HepG2 (cell line): ENCODE measurements at regions not wholly inside any gene's neighbourhood (a gene's known extent, or its start where the extent isn't known, plus 50 kb on each side); places are given as distances from the start of the nearest gene placed in this dataset.

Experiments
- CBFB ChIP-seq: sonication (generic); formaldehyde crosslinking; IDR thresholded peaks from 2 replicates; pipeline ENCODE4 v1.4.0; 2020; ENCODE audit warnings: missing genetic modification reagents
- KAT7 ChIP-seq: IDR thresholded peaks from 2 replicates; pipeline ENCODE4 v1.6.1; 2018; ENCODE audit warnings: borderline replicate concordance, missing compliant biosample characterization
- KDM1A ChIP-seq: IDR thresholded peaks from 2 replicates; pipeline ENCODE4 v1.6.1; 2016; ENCODE audit warnings: missing compliant biosample characterization
- MLLT10 ChIP-seq: sonication (generic); formaldehyde crosslinking; IDR thresholded peaks from 2 replicates; pipeline ENCODE4 v1.4.0; 2020; ENCODE audit warnings: missing genetic modification reagents
- PHF8 ChIP-seq: sonication (generic); formaldehyde crosslinking; IDR thresholded peaks from 2 replicates; pipeline ENCODE4 v1.5.0; 2020; ENCODE audit warnings: missing genetic modification reagents
- RARA ChIP-seq: IDR thresholded peaks from 2 replicates; pipeline ENCODE4 v1.6.1; 2016; ENCODE audit warnings: missing genetic modification reagents, missing compliant biosample characterization
- YY1 ChIP-seq: IDR thresholded peaks from 2 replicates; pipeline ENCODE4 v1.6.1; 2011; ENCODE audit warnings: low read length, low read depth, moderate library complexity, mild to moderate bottlenecking; ENCODE audit not compliant: insufficient read depth, insufficient replicate concordance
- ZNF253 ChIP-seq: sonication (generic); formaldehyde crosslinking; IDR thresholded peaks from 2 replicates; pipeline ENCODE4 v1.8.0; 2022; ENCODE audit warnings: mild to moderate bottlenecking, missing genetic modification reagents, borderline replicate concordance
- ZNF350 ChIP-seq: sonication (generic); formaldehyde crosslinking; IDR thresholded peaks from 2 replicates; pipeline ENCODE4 v1.4.0; 2020; ENCODE audit warnings: mild to moderate bottlenecking, low read depth, missing genetic modification reagents, borderline replicate concordance
- ZSCAN22 ChIP-seq: sonication (generic); formaldehyde crosslinking; IDR thresholded peaks from 2 replicates; pipeline ENCODE4 v1.4.0; 2020; ENCODE audit warnings: mild to moderate bottlenecking, missing genetic modification reagents
- TF ChIP-seq, protein P1 (sequence below): sonication (generic); formaldehyde crosslinking; IDR thresholded peaks from 2 replicates; pipeline ENCODE4 v1.5.0; 2020; ENCODE audit warnings: mild to moderate bottlenecking, missing genetic modification reagents, moderate library complexity
- TF ChIP-seq, protein P2 (sequence below): sonication (generic); formaldehyde crosslinking; IDR thresholded peaks from 2 replicates; pipeline ENCODE4 v1.4.0; 2020; ENCODE audit warnings: missing genetic modification reagents, borderline replicate concordance
- TF ChIP-seq, protein P3 (sequence below): sonication (generic); formaldehyde crosslinking; IDR thresholded peaks from 2 replicates; pipeline ENCODE4 v1.8.1; 2022; ENCODE audit warnings: mild to moderate bottlenecking, missing genetic modification reagents

DNA sequence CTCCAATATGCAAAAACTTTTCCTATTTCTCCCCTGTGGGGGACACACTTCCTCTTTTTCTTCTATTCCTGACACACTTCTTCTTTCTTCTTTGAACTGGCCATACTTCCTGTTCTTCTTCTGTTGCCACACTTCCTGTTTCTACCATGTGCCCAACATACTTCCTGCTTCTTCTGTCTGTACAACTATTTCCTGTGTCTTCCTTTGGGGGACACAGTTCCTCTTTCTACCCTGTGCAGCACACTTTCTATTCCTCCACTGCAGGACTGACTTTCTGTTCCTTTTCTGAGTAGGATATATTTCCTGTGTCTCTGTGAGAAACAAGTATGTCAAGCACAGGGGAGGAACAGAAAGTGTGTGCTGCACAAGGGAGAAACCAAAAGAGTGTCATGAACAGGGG, 794.7 kb downstream of the CDY2B start:
- TF ChIP-seq ZSCAN22 (CRISPR knock-in tag) (no peak), ZNF253 (CRISPR knock-in tag) (no peak), CBFB (no peak), YY1 (no peak), KAT7 (CRISPR knock-in tag) (no peak), RARA (CRISPR knock-in tag) (no peak), PHF8 (CRISPR knock-in tag) (no peak), ZNF350 (no peak), MLLT10 (CRISPR knock-in tag) (no peak), KDM1A (CRISPR knock-in tag) (no peak)
- TF ChIP-seq, protein P1, sequence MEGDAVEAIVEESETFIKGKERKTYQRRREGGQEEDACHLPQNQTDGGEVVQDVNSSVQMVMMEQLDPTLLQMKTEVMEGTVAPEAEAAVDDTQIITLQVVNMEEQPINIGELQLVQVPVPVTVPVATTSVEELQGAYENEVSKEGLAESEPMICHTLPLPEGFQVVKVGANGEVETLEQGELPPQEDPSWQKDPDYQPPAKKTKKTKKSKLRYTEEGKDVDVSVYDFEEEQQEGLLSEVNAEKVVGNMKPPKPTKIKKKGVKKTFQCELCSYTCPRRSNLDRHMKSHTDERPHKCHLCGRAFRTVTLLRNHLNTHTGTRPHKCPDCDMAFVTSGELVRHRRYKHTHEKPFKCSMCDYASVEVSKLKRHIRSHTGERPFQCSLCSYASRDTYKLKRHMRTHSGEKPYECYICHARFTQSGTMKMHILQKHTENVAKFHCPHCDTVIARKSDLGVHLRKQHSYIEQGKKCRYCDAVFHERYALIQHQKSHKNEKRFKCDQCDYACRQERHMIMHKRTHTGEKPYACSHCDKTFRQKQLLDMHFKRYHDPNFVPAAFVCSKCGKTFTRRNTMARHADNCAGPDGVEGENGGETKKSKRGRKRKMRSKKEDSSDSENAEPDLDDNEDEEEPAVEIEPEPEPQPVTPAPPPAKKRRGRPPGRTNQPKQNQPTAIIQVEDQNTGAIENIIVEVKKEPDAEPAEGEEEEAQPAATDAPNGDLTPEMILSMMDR (CRISPR knock-in tag): no peak
- TF ChIP-seq, protein P2, sequence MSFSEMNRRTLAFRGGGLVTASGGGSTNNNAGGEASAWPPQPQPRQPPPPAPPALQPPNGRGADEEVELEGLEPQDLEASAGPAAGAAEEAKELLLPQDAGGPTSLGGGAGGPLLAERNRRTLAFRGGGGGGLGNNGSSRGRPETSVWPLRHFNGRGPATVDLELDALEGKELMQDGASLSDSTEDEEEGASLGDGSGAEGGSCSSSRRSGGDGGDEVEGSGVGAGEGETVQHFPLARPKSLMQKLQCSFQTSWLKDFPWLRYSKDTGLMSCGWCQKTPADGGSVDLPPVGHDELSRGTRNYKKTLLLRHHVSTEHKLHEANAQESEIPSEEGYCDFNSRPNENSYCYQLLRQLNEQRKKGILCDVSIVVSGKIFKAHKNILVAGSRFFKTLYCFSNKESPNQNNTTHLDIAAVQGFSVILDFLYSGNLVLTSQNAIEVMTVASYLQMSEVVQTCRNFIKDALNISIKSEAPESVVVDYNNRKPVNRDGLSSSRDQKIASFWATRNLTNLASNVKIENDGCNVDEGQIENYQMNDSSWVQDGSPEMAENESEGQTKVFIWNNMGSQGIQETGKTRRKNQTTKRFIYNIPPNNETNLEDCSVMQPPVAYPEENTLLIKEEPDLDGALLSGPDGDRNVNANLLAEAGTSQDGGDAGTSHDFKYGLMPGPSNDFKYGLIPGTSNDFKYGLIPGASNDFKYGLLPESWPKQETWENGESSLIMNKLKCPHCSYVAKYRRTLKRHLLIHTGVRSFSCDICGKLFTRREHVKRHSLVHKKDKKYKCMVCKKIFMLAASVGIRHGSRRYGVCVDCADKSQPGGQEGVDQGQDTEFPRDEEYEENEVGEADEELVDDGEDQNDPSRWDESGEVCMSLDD (CRISPR knock-in tag): no peak
- TF ChIP-seq, protein P3, sequence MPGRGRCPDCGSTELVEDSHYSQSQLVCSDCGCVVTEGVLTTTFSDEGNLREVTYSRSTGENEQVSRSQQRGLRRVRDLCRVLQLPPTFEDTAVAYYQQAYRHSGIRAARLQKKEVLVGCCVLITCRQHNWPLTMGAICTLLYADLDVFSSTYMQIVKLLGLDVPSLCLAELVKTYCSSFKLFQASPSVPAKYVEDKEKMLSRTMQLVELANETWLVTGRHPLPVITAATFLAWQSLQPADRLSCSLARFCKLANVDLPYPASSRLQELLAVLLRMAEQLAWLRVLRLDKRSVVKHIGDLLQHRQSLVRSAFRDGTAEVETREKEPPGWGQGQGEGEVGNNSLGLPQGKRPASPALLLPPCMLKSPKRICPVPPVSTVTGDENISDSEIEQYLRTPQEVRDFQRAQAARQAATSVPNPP (CRISPR knock-in tag): no peak
